ENCODE measurements at regions not wholly inside any gene's neighbourhood (a gene's known extent, or its start where the extent isn't known, plus 50 kb on each side); places are given as distances from the start of the nearest gene placed in this dataset.

GRCh38 chr4:45099471-45099870 is 373.1 kb upstream of the GNPDA2 start:
- H3K79me2 ChIP-seq (ENCODE audit: control insufficient read depth, insufficient read depth, low read length, poor library complexity), result no peaks in the 10 kb centered on the region
- no peak overlapping the region for H3K4ac ChIP-seq (ENCODE audit: low read depth, low read length)
- no peak overlapping the region for H2BK12ac ChIP-seq (ENCODE audit: low read length)
- H3K27me3 ChIP-seq (ENCODE audit: insufficient read depth, low read length), result no peaks in the 10 kb centered on the region
- H3K4me3 ChIP-seq (ENCODE audit: low read depth, low read length), result no peak overlapping the region
- H3K18ac ChIP-seq (ENCODE audit: low read length), result no peak overlapping the region
- no peak overlapping the region for H3K14ac ChIP-seq (ENCODE audit: low read length)
- H3K9me3 ChIP-seq (ENCODE audit: insufficient read depth, low read depth, low read length), result no peaks in the 10 kb centered on the region
- no CpG with 5 or more reads among the region's 1 CpG for WGBS (ENCODE audit: extremely low coverage, insufficient coverage, insufficient read length)
- no peaks in the 10 kb centered on the region for H3K79me1 ChIP-seq (ENCODE audit: low read length)
- H2AK5ac ChIP-seq (ENCODE audit: low read length), result no peak overlapping the region
- H3K27ac ChIP-seq (ENCODE audit: low read depth, low read length), result no peak overlapping the region
- H2BK5ac ChIP-seq (ENCODE audit: low read depth, low read length, poor library complexity), result no peak overlapping the region
- no peak overlapping the region for H4K12ac ChIP-seq (ENCODE audit: low read depth, low read length)
- DNase-seq, result no peak
- no peak overlapping the region for H2BK120ac ChIP-seq (ENCODE audit: insufficient read depth, low read length, poor library complexity)
- H3K36me3 ChIP-seq (ENCODE audit: control insufficient read depth in 1 of 2, insufficient read depth in 2 of 2, low read length in 2 of 2), result no peaks in the 10 kb centered on the region
- H4K8ac ChIP-seq (ENCODE audit: low read depth, low read length), result no peak overlapping the region
- no peak overlapping the region for H3K4me2 ChIP-seq (ENCODE audit: low read length)
- H3K4me1 ChIP-seq (ENCODE audit: control insufficient read depth in 1 of 2, insufficient read depth in 2 of 2, low read length in 2 of 2), result no peaks in the 10 kb centered on the region
- H3K23ac ChIP-seq (ENCODE audit: low read length), result no peak overlapping the region
- H2AFZ ChIP-seq (ENCODE audit: insufficient read depth, low read length, poor library complexity), result no peak overlapping the region
- no peak overlapping the region for H3K9ac ChIP-seq (ENCODE audit: low read length)
- H4K91ac ChIP-seq (ENCODE audit: low read depth, low read length), result no peak overlapping the region

- no peak overlapping the region for H2BK12ac ChIP-seq (ENCODE audit: low read length)
- no peaks in the 10 kb centered on the region for H3K27me3 ChIP-seq (ENCODE audit: insufficient read depth, low read length)
- DNase-seq, result no peak
- no CpG with 5 or more reads among the region's 3 CpGs for WGBS (ENCODE audit: extremely low coverage, insufficient coverage, insufficient read length)
- H3K4me1 ChIP-seq (ENCODE audit: control insufficient read depth in 1 of 2, insufficient read depth in 2 of 2, low read length in 2 of 2), result no peaks in the 10 kb centered on the region
- no peak overlapping the region for H3K23ac ChIP-seq (ENCODE audit: low read length)
- H3K27ac ChIP-seq (ENCODE audit: low read depth, low read length), result no peak overlapping the region
- H4K12ac ChIP-seq (ENCODE audit: low read depth, low read length), result no peak overlapping the region
- no peak overlapping the region for H3K4me2 ChIP-seq (ENCODE audit: low read length)
- H3K79me1 ChIP-seq (ENCODE audit: low read length), result no peaks in the 10 kb centered on the region
- no peak overlapping the region for H3K9ac ChIP-seq (ENCODE audit: low read length)
- no peak overlapping the region for H3K4ac ChIP-seq (ENCODE audit: low read depth, low read length)
- H2AK5ac ChIP-seq (ENCODE audit: low read length), result no peak overlapping the region
- H4K8ac ChIP-seq (ENCODE audit: low read depth, low read length), result no peak overlapping the region
- H3K14ac ChIP-seq (ENCODE audit: low read length), result no peak overlapping the region
- peaks cover 4% of the 10 kb centered on the region for H3K9me3 ChIP-seq (ENCODE audit: insufficient read depth, low read depth, low read length)
- H2BK120ac ChIP-seq (ENCODE audit: insufficient read depth, low read length, poor library complexity), result no peak overlapping the region
- no peak overlapping the region for H3K18ac ChIP-seq (ENCODE audit: low read length)
- no peak overlapping the region for H4K91ac ChIP-seq (ENCODE audit: low read depth, low read length)
- H3K79me2 ChIP-seq (ENCODE audit: control insufficient read depth, insufficient read depth, low read length, poor library complexity), result no peaks in the 10 kb centered on the region
- no peak overlapping the region for H2BK5ac ChIP-seq (ENCODE audit: low read depth, low read length, poor library complexity)
- no peaks in the 10 kb centered on the region for H3K36me3 ChIP-seq (ENCODE audit: control insufficient read depth in 1 of 2, insufficient read depth in 2 of 2, low read length in 2 of 2)
- no peak overlapping the region for H3K4me3 ChIP-seq (ENCODE audit: low read depth, low read length)
- no peak overlapping the region for H2AFZ ChIP-seq (ENCODE audit: insufficient read depth, low read length, poor library complexity)
Observed at GRCh38 chr4:45094684-45095083, 368.3 kb upstream of the GNPDA2 start.

GRCh38 chr4:45082101-45082500 is 355.7 kb upstream of the GNPDA2 start:
- Histone ChIP-seq H3K79me2 (ENCODE audit: control insufficient read depth, insufficient read depth, low read length, poor library complexity) (no peaks in the 10 kb centered on the region), H2BK120ac (ENCODE audit: insufficient read depth, low read length, poor library complexity) (no peak overlapping the region), H3K4me1 (ENCODE audit: control insufficient read depth in 1 of 2, insufficient read depth in 2 of 2, low read length in 2 of 2) (no peaks in the 10 kb centered on the region), H3K27ac (ENCODE audit: low read depth, low read length) (no peak overlapping the region), H4K91ac (ENCODE audit: low read depth, low read length) (no peak overlapping the region), H2BK12ac (ENCODE audit: low read length) (no peak overlapping the region), H3K36me3 (ENCODE audit: control insufficient read depth in 1 of 2, insufficient read depth in 2 of 2, low read length in 2 of 2) (no peaks in the 10 kb centered on the region), H3K18ac (ENCODE audit: low read length) (no peak overlapping the region), H4K12ac (ENCODE audit: low read depth, low read length) (no peak overlapping the region), H3K4me2 (ENCODE audit: low read length) (no peak overlapping the region), H3K79me1 (ENCODE audit: low read length) (no peaks in the 10 kb centered on the region), H3K23ac (ENCODE audit: low read length) (no peak overlapping the region), H3K4ac (ENCODE audit: low read depth, low read length) (no peak overlapping the region), H3K4me3 (ENCODE audit: low read depth, low read length) (no peak overlapping the region), H2AFZ (ENCODE audit: insufficient read depth, low read length, poor library complexity) (no peak overlapping the region), H4K8ac (ENCODE audit: low read depth, low read length) (no peak overlapping the region), H2AK5ac (ENCODE audit: low read length) (no peak overlapping the region), H3K14ac (ENCODE audit: low read length) (no peak overlapping the region), H2BK5ac (ENCODE audit: low read depth, low read length, poor library complexity) (no peak overlapping the region), H3K27me3 (ENCODE audit: insufficient read depth, low read length) (no peaks in the 10 kb centered on the region), H3K9ac (ENCODE audit: low read length) (no peak overlapping the region), H3K9me3 (ENCODE audit: insufficient read depth, low read depth, low read length) (no peaks in the 10 kb centered on the region)
- DNase-seq, result no peak
- WGBS (ENCODE audit: extremely low coverage, insufficient coverage, insufficient read length), result no CpG with 5 or more reads among the region's 2 CpGs

GRCh38 chr4:45079616-45080015 is 353.3 kb upstream of the GNPDA2 start:
- H2BK120ac ChIP-seq (ENCODE audit: insufficient read depth, low read length, poor library complexity), result no peak overlapping the region
- H3K79me1 ChIP-seq (ENCODE audit: low read length), result no peaks in the 10 kb centered on the region
- no peak overlapping the region for H3K4ac ChIP-seq (ENCODE audit: low read depth, low read length)
- H3K4me1 ChIP-seq (ENCODE audit: control insufficient read depth in 1 of 2, insufficient read depth in 2 of 2, low read length in 2 of 2), result no peaks in the 10 kb centered on the region
- H3K36me3 ChIP-seq (ENCODE audit: control insufficient read depth in 1 of 2, insufficient read depth in 2 of 2, low read length in 2 of 2), result no peaks in the 10 kb centered on the region
- no peak overlapping the region for H3K4me3 ChIP-seq (ENCODE audit: low read depth, low read length)
- H2BK12ac ChIP-seq (ENCODE audit: low read length), result no peak overlapping the region
- H3K9me3 ChIP-seq (ENCODE audit: insufficient read depth, low read depth, low read length), result no peaks in the 10 kb centered on the region
- H3K4me2 ChIP-seq (ENCODE audit: low read length), result no peak overlapping the region
- no peak overlapping the region for H2AFZ ChIP-seq (ENCODE audit: insufficient read depth, low read length, poor library complexity)
- H3K23ac ChIP-seq (ENCODE audit: low read length), result no peak overlapping the region
- H2BK5ac ChIP-seq (ENCODE audit: low read depth, low read length, poor library complexity), result no peak overlapping the region
- no peak overlapping the region for H4K8ac ChIP-seq (ENCODE audit: low read depth, low read length)
- no peak overlapping the region for H3K14ac ChIP-seq (ENCODE audit: low read length)
- no peak overlapping the region for H3K27ac ChIP-seq (ENCODE audit: low read depth, low read length)
- H4K91ac ChIP-seq (ENCODE audit: low read depth, low read length), result no peak overlapping the region
- H3K27me3 ChIP-seq (ENCODE audit: insufficient read depth, low read length), result no peaks in the 10 kb centered on the region
- no peak for DNase-seq
- no peaks in the 10 kb centered on the region for H3K79me2 ChIP-seq (ENCODE audit: control insufficient read depth, insufficient read depth, low read length, poor library complexity)
- no CpG with 5 or more reads among the region's 1 CpG for WGBS (ENCODE audit: extremely low coverage, insufficient coverage, insufficient read length)
- H3K9ac ChIP-seq (ENCODE audit: low read length), result no peak overlapping the region
- H2AK5ac ChIP-seq (ENCODE audit: low read length), result no peak overlapping the region
- H3K18ac ChIP-seq (ENCODE audit: low read length), result no peak overlapping the region
- no peak overlapping the region for H4K12ac ChIP-seq (ENCODE audit: low read depth, low read length)

- Histone ChIP-seq H3K36me3 (ENCODE audit: control insufficient read depth in 1 of 2, insufficient read depth in 2 of 2, low read length in 2 of 2) (no peaks in the 10 kb centered on the region), H2BK12ac (ENCODE audit: low read length) (no peak overlapping the region), H3K9ac (ENCODE audit: low read length) (no peak overlapping the region), H3K4me1 (ENCODE audit: control insufficient read depth in 1 of 2, insufficient read depth in 2 of 2, low read length in 2 of 2) (no peaks in the 10 kb centered on the region), H2AK5ac (ENCODE audit: low read length) (no peak overlapping the region), H2BK5ac (ENCODE audit: low read depth, low read length, poor library complexity) (no peak overlapping the region), H3K4me3 (ENCODE audit: low read depth, low read length) (no peak overlapping the region), H3K4me2 (ENCODE audit: low read length) (no peak overlapping the region), H3K23ac (ENCODE audit: low read length) (no peak overlapping the region), H3K79me2 (ENCODE audit: control insufficient read depth, insufficient read depth, low read length, poor library complexity) (no peaks in the 10 kb centered on the region), H2BK120ac (ENCODE audit: insufficient read depth, low read length, poor library complexity) (no peak overlapping the region), H3K27ac (ENCODE audit: low read depth, low read length) (no peak overlapping the region), H4K8ac (ENCODE audit: low read depth, low read length) (no peak overlapping the region), H4K91ac (ENCODE audit: low read depth, low read length) (no peak overlapping the region), H3K14ac (ENCODE audit: low read length) (no peak overlapping the region), H3K79me1 (ENCODE audit: low read length) (no peaks in the 10 kb centered on the region), H4K12ac (ENCODE audit: low read depth, low read length) (no peak overlapping the region), H2AFZ (ENCODE audit: insufficient read depth, low read length, poor library complexity) (no peak overlapping the region), H3K4ac (ENCODE audit: low read depth, low read length) (no peak overlapping the region), H3K18ac (ENCODE audit: low read length) (no peak overlapping the region), H3K9me3 (ENCODE audit: insufficient read depth, low read depth, low read length) (no peaks in the 10 kb centered on the region), H3K27me3 (ENCODE audit: insufficient read depth, low read length) (no peaks in the 10 kb centered on the region)
- no peak for DNase-seq
Observed at GRCh38 chr4:45078201-45078600, 351.8 kb upstream of the GNPDA2 start.

Data from trophoblast cell (in vitro differentiated cells and primary cell).